Activated CD4-positive, alpha-beta T cell treated with anti-CD3 and anti-CD28 coated beads, Interleukin-2, amount 10 ng/mL, durations not matched to agents 7 days and 5 days (primary cell): ENCODE measurements at regions not wholly inside any gene's neighbourhood (a gene's known extent, or its start where the extent isn't known, plus 50 kb on each side); places are given as distances from the start of the nearest gene placed in this dataset.

ENCODE experiments used
- CTCF ChIA-PET: fragments of 350-600 bp; sonication (Branson Sonifier 250); formaldehyde crosslinking; loops from one replicate; lab custom pipeline; 2021; ENCODE audit warnings: antibody characterized with exemption; lab: Charles Lee
- POLR2A ChIA-PET: fragments of 350-600 bp; sonication (Branson Sonifier 250); formaldehyde crosslinking; loops from one replicate; lab custom pipeline; 2021; ENCODE audit warnings: antibody characterized with exemption; lab: Charles Lee
- DNase-seq: peaks from one replicate; pipeline ENCODE4 v3.0.0-alpha.2; 2020
- H3K27ac Mint-ChIP-seq: one replicate; pipeline ENCODE4 v1.8.0; 2021; ENCODE audit warnings: mild to moderate bottlenecking, moderate library complexity, mixed read lengths
- H3K27me3 Mint-ChIP-seq: one replicate; pipeline ENCODE4 v1.8.0; 2021; ENCODE audit warnings: mixed read lengths
- H3K36me3 Mint-ChIP-seq: one replicate; pipeline ENCODE4 v1.8.0; 2021; ENCODE audit warnings: low read depth, mixed read lengths
- H3K4me1 Mint-ChIP-seq: one replicate; pipeline ENCODE4 v1.8.0; 2021; ENCODE audit warnings: mixed read lengths
- H3K4me3 Mint-ChIP-seq: one replicate; pipeline ENCODE4 v1.8.0; 2021; ENCODE audit warnings: mild to moderate bottlenecking, moderate library complexity, mixed read lengths
- H3K9me3 Mint-ChIP-seq: one replicate; pipeline ENCODE4 v1.8.0; 2021; ENCODE audit warnings: mixed read lengths

DNA sequence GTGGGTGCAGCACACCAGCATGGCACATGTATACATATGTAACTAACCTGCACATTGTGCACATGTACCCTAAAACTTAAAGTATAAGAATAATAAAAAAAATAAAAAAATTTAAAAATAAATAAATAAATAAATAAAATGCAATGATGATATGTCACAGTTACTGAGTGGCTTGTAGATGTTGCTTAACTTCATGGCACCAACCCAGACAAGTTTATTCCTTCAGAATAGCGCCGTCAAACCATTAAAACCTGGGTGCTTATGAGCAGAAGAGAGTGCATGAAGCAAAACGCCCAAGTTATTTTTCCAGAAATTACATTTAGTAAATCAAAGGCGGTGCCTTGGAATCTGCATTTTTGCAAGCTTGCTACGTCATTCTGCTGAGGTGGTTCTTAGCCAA lies 417.9 kb downstream of the AEBP2 start:
- Mint-ChIP-seq H3K4me1 (no peaks in the 10 kb centered on the region), H3K9me3 (peaks cover 2% of the 10 kb centered on the region), H3K36me3 (no peaks in the 10 kb centered on the region), H3K4me3 (no peak overlapping the region), H3K27ac (no peak overlapping the region), H3K27me3 (no peaks in the 10 kb centered on the region)
- no peak for DNase-seq
- ChIA-PET CTCF (no interaction called here), POLR2A (interaction anchor here (0.7 kb wide), 1 partner anchor 9 kb away, joined by 3 read pairs; no protein-coding TSS in a partner anchor)

DNA sequence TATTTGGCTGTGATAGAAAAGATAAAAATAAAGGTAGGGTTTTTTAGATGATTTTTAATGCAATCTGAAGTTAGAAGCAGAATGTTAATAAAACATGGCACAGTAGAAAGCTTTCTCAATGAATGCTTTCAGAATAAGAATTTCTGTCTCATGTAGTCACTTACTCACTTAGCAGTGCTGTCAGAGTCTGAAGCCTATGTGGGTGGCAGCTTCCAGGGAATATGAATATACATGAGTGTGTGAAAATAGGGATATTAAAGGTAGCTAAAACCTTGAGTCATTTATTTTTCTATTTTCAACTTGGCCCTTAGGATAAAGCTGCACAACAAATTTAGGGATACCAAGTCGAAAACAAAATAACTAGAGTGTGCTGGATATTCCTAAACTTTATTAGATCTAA lies 427.9 kb downstream of the AEBP2 start:
- Mint-ChIP-seq H3K4me1 (no peaks in the 10 kb centered on the region), H3K27me3 (no peaks in the 10 kb centered on the region), H3K27ac (no peak overlapping the region), H3K4me3 (no peak overlapping the region), H3K36me3 (no peaks in the 10 kb centered on the region), H3K9me3 (peaks cover 4% of the 10 kb centered on the region)
- POLR2A ChIA-PET = no interaction called here
- DNase-seq = no peak
- CTCF ChIA-PET = interaction anchor here (0.5 kb wide), 1 partner anchor 15 kb away, joined by 4 read pairs; no protein-coding TSS in a partner anchor

DNA sequence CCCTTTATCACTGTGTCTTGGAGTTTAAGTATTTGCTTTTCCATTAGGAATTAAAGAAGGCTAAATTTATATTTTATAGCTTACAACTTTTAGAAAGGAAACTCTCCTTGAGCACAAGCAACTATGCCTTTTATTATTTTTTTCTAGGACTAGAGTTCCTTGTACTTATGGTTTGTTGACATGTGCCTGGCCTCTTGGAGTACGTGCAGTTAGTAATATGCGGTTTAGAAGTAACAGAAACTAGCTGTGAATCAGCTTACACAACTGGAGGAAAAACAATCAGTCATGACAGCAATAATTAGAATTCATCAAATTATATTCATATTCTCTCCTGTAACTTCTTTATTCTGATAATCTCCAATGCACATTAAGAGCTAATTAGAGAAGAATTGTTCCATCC lies 428.7 kb downstream of the AEBP2 start:
- no peak for DNase-seq
- Mint-ChIP-seq H3K27ac (no peak overlapping the region), H3K36me3 (no peaks in the 10 kb centered on the region), H3K4me3 (no peak overlapping the region), H3K9me3 (peaks cover 4% of the 10 kb centered on the region), H3K27me3 (no peaks in the 10 kb centered on the region), H3K4me1 (no peaks in the 10 kb centered on the region)
- ChIA-PET POLR2A (no interaction called here), CTCF (no interaction called here)

DNA sequence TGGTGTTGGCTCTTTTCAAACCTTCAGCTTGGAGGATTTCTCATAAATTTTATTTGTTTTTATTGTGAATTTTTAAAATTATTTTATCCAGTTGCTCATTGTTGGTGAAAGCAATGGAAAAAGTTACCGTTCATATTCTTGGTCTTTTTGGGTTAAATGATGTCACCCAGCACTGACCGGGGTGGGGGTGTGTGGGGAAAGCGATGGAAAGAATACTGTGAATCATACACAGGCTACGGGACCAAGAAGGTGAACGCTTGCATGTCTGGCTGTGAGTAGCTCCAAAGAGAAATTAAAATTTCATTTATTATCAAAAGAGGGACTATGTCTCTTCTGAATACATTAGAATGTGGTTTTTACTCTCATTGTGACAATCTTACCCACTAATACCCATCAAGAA lies 430.1 kb downstream of the AEBP2 start:
- H3K4me1 Mint-ChIP-seq = no peaks in the 10 kb centered on the region
- CTCF ChIA-PET = no interaction called here
- peaks cover 4% of the 10 kb centered on the region for H3K9me3 Mint-ChIP-seq
- DNase-seq = no peak
- no peak overlapping the region for H3K4me3 Mint-ChIP-seq
- POLR2A ChIA-PET = no interaction called here
- no peaks in the 10 kb centered on the region for H3K27me3 Mint-ChIP-seq
- H3K27ac Mint-ChIP-seq = no peak overlapping the region
- H3K36me3 Mint-ChIP-seq = no peaks in the 10 kb centered on the region

DNA sequence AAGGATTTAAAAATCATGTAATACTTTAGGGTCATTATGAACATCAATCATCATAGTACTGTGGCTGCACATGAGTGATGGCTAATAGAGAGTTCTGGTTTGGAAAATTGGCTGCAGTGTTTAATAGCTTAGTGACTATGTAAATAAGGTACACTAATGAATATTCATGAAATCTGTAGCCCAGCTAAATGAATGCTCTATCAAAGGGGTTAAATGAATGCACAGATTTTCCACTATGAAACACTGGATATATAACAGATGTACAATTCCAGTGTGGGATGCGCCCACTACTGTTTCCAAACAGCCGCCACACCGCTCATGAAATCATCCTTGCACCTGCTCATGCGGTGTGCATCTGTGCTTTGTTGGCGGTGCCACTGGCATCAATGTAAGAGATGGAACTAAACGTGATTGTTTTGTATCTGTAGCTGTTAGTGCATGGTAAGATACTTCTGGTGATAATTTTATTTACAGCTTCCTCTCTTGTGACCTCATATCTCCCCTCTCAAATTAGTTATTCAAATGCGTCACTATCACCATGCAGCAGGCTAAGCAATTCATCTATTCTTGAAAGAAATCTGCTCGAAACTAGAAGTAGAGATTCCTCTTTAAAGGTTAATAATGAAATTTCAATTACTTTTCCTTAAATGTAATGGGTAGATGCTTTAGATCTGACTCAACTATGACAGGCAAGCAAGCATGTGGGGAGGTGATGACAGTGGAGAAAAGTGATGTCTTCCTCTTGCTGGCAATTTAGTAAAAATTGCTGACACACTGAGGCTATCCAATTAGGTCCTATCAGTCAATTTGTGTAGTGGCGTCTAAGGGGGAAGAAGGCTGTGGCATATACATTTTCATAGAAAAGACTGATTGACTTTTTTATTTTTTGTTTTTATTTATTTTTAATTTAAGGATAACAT lies 433.6 kb downstream of the AEBP2 start:
- no peaks in the 10 kb centered on the region for H3K36me3 Mint-ChIP-seq
- ChIA-PET POLR2A (no interaction called here), CTCF (no interaction called here)
- H3K4me3 Mint-ChIP-seq = no peak overlapping the region
- H3K27ac Mint-ChIP-seq = no peak overlapping the region
- no peaks in the 10 kb centered on the region for H3K27me3 Mint-ChIP-seq
- DNase-seq = no peak
- H3K9me3 Mint-ChIP-seq = peaks cover 4% of the 10 kb centered on the region
- H3K4me1 Mint-ChIP-seq = no peaks in the 10 kb centered on the region

DNA sequence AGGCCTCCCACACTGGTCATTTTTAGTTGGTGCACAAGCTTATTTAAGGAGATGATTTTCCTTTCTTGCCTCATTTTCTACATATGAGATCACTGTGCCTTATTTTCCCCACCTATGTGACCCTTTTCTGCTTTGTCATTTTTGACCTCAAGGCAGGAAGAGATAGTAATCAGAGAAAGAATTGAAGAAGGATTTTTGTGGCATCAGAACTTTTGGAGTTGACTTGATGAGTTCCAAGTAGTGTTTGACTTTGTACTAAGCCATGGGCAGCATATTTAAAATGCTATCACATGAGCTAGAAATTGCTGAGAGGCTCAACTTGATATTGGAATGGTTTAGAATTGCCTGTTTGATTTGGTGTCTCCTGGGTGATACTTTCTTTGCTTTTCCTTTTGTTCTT lies 440.8 kb downstream of the AEBP2 start:
- Mint-ChIP-seq H3K9me3 (no peaks in the 10 kb centered on the region), H3K27ac (no peak overlapping the region), H3K36me3 (no peaks in the 10 kb centered on the region), H3K27me3 (no peaks in the 10 kb centered on the region), H3K4me3 (no peak overlapping the region), H3K4me1 (no peaks in the 10 kb centered on the region)
- DNase-seq = no peak
- ChIA-PET CTCF (no interaction called here), POLR2A (no interaction called here)

DNA sequence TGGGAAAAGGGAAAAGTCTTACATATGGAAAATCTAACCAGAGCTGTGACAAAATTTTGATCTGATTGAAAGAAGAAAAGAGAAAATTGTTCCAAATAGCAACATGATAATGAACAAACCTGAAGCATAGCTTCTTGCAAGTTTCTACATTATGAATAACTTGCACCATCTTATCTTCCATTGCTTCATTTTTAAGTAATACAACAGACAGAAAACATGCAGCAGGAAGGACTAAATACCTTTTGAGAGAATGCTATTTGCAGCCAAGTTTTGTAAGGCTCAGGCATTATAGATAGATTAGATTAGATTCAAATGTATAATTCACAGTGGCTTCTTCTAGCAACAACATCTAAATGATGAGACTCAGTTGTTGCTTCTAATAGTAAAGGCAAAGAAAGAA lies 441.4 kb downstream of the AEBP2 start:
- Mint-ChIP-seq H3K4me1 (no peaks in the 10 kb centered on the region), H3K9me3 (no peaks in the 10 kb centered on the region), H3K27ac (no peak overlapping the region), H3K27me3 (no peaks in the 10 kb centered on the region), H3K36me3 (no peaks in the 10 kb centered on the region), H3K4me3 (no peak overlapping the region)
- no peak for DNase-seq
- POLR2A ChIA-PET = no interaction called here
- CTCF ChIA-PET = no interaction called here

DNA sequence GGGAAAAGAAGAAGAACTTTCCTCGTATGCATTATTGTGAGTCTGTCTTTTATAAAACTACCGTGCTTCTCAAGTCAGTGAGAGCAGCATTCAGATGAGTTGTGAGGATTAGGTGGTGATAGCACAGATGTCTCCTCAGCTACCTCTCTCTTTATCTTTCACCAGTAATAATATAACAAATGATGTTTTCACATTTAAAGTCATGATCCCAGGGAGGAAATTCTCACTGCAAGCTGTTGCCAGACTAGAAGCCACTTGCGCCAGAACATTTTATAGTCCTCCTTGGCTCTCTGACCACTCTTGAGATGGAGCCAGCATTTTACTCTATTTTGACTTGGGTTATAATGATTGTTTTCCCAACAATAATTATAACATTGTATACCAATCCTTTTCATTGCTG lies 443.1 kb downstream of the AEBP2 start:
- H3K9me3 Mint-ChIP-seq = no peaks in the 10 kb centered on the region
- CTCF ChIA-PET = no interaction called here
- no peaks in the 10 kb centered on the region for H3K36me3 Mint-ChIP-seq
- DNase-seq = no peak
- no peaks in the 10 kb centered on the region for H3K27me3 Mint-ChIP-seq
- no peaks in the 10 kb centered on the region for H3K4me1 Mint-ChIP-seq
- H3K4me3 Mint-ChIP-seq = no peak overlapping the region
- H3K27ac Mint-ChIP-seq = no peak overlapping the region
- POLR2A ChIA-PET = no interaction called here

DNA sequence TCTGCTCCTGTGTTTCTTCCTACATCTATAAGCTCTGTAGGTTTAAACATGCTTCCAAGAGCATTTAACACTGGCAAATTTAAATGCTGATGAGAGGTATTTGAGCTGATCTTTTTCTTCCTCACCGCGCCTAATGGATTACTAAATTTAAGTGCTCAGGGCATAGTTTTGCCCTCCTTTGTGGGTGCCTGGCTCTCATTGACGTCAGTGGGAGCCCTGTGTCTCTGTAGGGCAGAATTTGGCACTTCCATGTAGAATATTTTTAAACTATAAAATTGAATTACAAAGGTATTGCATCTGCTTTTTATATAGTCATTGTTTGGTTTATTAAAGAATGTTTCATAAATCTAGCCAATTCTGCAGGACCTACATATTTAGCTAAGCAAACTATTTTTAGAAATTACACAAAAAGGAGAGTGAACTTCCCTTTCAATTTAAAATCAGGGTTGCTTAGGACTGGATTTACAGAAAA lies 444.8 kb downstream of the AEBP2 start:
- H3K27ac Mint-ChIP-seq = no peak overlapping the region
- H3K4me1 Mint-ChIP-seq = no peaks in the 10 kb centered on the region
- DNase-seq = no peak
- no peaks in the 10 kb centered on the region for H3K27me3 Mint-ChIP-seq
- H3K9me3 Mint-ChIP-seq = no peaks in the 10 kb centered on the region
- H3K4me3 Mint-ChIP-seq = no peak overlapping the region
- ChIA-PET CTCF (no interaction called here), POLR2A (no interaction called here)
- H3K36me3 Mint-ChIP-seq = no peaks in the 10 kb centered on the region

DNA sequence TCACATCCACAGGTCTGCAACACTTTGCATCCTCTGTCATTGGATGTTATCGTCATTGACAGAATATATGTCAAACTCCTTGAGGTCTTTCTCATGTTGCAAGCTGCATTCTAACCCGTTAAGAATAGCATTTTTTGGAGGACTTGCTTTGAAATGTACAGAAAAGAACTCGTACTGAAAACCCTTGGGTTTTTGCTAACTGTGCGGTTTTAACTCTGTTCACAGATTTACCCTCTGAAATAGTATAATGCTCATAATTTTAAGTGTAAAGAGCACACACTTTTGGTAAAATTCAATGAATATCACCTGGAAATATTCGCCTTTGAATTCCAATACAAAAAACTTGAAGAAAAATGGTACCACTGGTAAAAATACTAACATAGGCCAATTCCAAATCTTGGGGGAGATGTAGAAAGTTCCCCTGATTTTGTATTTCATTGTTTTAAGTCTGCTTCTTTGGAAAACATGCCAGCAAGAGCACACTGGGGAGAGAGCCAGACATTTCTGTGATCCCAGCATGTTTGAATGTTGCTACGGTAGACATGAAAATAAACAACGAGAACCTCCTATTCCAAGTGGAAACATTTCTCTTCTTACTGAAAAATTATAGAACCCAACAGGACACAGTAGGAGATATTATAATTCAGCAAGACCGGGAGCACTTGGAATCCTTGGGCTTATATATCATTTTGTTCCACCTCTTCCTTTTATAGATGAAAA lies 446.0 kb downstream of the AEBP2 start:
- DNase-seq = no peak
- no peaks in the 10 kb centered on the region for H3K27me3 Mint-ChIP-seq
- ChIA-PET CTCF (no interaction called here), POLR2A (no interaction called here)
- H3K9me3 Mint-ChIP-seq = no peaks in the 10 kb centered on the region
- H3K4me1 Mint-ChIP-seq = no peaks in the 10 kb centered on the region
- no peak overlapping the region for H3K27ac Mint-ChIP-seq
- H3K36me3 Mint-ChIP-seq = no peaks in the 10 kb centered on the region
- no peak overlapping the region for H3K4me3 Mint-ChIP-seq

DNA sequence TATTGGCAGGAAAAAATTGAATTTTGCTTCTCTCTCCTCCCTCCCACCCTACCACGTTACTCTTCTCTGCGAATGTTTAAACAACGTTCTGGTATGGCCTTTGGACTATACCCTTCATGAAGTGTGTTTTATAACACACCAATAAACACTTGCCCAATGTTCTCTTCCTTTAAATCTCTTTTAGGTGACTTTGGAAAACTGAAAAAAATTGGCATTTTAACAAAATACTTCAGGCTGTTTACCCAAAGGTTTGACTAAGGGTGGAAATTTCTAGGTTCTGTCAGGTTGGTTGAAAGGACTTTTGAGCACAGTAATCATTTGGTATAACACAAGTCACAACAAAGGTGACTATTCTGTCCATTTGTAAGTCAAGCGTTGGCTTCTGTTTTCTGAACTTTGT lies 446.8 kb downstream of the AEBP2 start:
- H3K36me3 Mint-ChIP-seq = no peaks in the 10 kb centered on the region
- ChIA-PET CTCF (no interaction called here), POLR2A (no interaction called here)
- no peak for DNase-seq
- no peak overlapping the region for H3K27ac Mint-ChIP-seq
- H3K9me3 Mint-ChIP-seq = no peaks in the 10 kb centered on the region
- no peaks in the 10 kb centered on the region for H3K27me3 Mint-ChIP-seq
- H3K4me1 Mint-ChIP-seq = no peaks in the 10 kb centered on the region
- H3K4me3 Mint-ChIP-seq = no peak overlapping the region

DNA sequence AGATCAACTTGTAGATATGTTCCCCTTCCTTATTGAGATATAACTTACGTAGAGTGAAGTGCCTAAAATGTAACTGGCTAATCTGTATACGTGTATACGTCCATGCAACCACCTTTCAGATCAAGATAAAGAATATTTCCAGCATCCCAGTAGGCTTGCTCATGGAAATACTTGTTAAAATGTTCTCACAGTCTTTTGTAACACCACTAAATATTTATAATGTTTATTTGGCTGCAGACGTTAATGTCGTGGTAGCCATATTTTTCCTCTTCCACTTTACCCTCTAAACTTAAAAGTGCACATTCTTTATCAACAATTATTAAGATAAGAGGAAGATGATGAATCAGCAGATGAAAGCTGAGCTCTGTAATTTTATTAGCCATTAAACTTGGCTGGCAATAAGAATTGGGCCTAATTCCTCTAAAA lies 447.4 kb downstream of the AEBP2 start:
- POLR2A ChIA-PET = no interaction called here
- no peak for DNase-seq
- Mint-ChIP-seq H3K4me1 (no peaks in the 10 kb centered on the region), H3K9me3 (no peaks in the 10 kb centered on the region), H3K27ac (no peak overlapping the region), H3K36me3 (no peaks in the 10 kb centered on the region), H3K4me3 (no peak overlapping the region), H3K27me3 (no peaks in the 10 kb centered on the region)
- CTCF ChIA-PET = no interaction called here

DNA sequence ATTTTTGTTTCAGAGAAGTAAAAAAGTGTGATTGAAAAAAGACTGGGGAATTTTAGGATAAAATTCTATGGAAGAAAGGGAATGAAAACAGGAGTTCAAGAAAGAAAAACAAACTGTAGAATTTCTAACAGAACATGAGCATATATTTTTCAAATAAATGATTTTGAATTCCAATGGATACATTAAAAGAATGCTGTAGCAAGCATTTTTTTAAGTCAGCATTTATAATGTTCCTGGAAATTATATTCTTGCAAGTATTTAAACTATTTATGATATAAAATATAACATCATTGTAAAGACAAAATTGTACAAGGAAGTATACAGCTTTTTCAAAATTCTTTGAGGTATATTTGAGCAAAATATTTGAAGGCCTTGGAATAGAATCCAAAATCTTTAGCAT lies 450.7 kb downstream of the AEBP2 start:
- H3K9me3 Mint-ChIP-seq = no peaks in the 10 kb centered on the region
- ChIA-PET CTCF (no interaction called here), POLR2A (no interaction called here)
- no peaks in the 10 kb centered on the region for H3K27me3 Mint-ChIP-seq
- no peak for DNase-seq
- no peaks in the 10 kb centered on the region for H3K36me3 Mint-ChIP-seq
- peaks cover 7% of the 10 kb centered on the region for H3K4me1 Mint-ChIP-seq
- H3K4me3 Mint-ChIP-seq = no peak overlapping the region
- no peak overlapping the region for H3K27ac Mint-ChIP-seq
